HEK293 (cell line): ENCODE measurements at regions not wholly inside any gene's neighbourhood (a gene's known extent, or its start where the extent isn't known, plus 50 kb on each side); places are given as distances from the start of the nearest gene placed in this dataset.

ENCODE experiments used
- GLI4 ChIP-seq: fragments of 450-650 bp; formaldehyde crosslinking; IDR thresholded peaks from 2 replicates; pipeline ENCODE4 v1.5.1; 2016; ENCODE audit warnings: missing biosample characterization, missing genetic modification characterization
- TCF7L2 ChIP-seq: IDR thresholded peaks from 2 replicates; pipeline ENCODE4 v1.6.1; 2011; ENCODE audit warnings: low read depth, mild to moderate bottlenecking, inconsistent platforms, low read length, moderate library complexity, borderline replicate concordance
- ZNF133 ChIP-seq: fragments of 450-650 bp; formaldehyde crosslinking; IDR thresholded peaks from 2 replicates; pipeline ENCODE4 v1.5.1; 2016; ENCODE audit warnings: missing biosample characterization, missing genetic modification characterization
- TF ChIP-seq, protein P1 (sequence below): fragments of 450-650 bp; formaldehyde crosslinking; IDR thresholded peaks from 2 replicates; pipeline ENCODE4 v1.5.1; 2016; ENCODE audit warnings: missing biosample characterization, missing genetic modification characterization
- TF ChIP-seq, protein P2 (sequence below): fragments of 450-650 bp; formaldehyde crosslinking; IDR thresholded peaks from 2 replicates; pipeline ENCODE4 v1.5.1; 2016; ENCODE audit warnings: missing biosample characterization, missing genetic modification characterization

DNA sequence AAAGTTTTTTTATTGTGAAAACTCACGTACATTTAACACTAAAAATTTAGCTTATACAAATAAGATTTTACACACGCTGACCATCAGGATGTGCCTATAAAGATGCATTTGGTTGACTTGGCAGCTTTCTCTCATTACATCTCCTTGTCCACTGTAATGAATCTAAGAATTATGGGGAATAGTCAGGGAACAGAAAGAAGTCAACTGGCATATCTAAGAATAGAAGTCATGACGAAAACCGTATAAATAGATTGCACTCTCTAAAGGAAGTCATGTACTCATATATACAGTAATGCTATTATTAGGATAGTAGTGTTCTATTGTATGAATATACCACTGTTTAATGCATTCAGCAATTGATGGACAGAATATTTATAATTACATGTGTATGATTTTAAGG, 575.8 kb upstream of the B3GALT2 start:
- TF ChIP-seq, protein P1, sequence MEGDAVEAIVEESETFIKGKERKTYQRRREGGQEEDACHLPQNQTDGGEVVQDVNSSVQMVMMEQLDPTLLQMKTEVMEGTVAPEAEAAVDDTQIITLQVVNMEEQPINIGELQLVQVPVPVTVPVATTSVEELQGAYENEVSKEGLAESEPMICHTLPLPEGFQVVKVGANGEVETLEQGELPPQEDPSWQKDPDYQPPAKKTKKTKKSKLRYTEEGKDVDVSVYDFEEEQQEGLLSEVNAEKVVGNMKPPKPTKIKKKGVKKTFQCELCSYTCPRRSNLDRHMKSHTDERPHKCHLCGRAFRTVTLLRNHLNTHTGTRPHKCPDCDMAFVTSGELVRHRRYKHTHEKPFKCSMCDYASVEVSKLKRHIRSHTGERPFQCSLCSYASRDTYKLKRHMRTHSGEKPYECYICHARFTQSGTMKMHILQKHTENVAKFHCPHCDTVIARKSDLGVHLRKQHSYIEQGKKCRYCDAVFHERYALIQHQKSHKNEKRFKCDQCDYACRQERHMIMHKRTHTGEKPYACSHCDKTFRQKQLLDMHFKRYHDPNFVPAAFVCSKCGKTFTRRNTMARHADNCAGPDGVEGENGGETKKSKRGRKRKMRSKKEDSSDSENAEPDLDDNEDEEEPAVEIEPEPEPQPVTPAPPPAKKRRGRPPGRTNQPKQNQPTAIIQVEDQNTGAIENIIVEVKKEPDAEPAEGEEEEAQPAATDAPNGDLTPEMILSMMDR: no peak
- no peak for TF ChIP-seq GLI4 (tag by site-specific recombination)
- no peak for TF ChIP-seq TCF7L2
- TF ChIP-seq, protein P2, sequence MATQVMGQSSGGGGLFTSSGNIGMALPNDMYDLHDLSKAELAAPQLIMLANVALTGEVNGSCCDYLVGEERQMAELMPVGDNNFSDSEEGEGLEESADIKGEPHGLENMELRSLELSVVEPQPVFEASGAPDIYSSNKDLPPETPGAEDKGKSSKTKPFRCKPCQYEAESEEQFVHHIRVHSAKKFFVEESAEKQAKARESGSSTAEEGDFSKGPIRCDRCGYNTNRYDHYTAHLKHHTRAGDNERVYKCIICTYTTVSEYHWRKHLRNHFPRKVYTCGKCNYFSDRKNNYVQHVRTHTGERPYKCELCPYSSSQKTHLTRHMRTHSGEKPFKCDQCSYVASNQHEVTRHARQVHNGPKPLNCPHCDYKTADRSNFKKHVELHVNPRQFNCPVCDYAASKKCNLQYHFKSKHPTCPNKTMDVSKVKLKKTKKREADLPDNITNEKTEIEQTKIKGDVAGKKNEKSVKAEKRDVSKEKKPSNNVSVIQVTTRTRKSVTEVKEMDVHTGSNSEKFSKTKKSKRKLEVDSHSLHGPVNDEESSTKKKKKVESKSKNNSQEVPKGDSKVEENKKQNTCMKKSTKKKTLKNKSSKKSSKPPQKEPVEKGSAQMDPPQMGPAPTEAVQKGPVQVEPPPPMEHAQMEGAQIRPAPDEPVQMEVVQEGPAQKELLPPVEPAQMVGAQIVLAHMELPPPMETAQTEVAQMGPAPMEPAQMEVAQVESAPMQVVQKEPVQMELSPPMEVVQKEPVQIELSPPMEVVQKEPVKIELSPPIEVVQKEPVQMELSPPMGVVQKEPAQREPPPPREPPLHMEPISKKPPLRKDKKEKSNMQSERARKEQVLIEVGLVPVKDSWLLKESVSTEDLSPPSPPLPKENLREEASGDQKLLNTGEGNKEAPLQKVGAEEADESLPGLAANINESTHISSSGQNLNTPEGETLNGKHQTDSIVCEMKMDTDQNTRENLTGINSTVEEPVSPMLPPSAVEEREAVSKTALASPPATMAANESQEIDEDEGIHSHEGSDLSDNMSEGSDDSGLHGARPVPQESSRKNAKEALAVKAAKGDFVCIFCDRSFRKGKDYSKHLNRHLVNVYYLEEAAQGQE: no peak
- no peak for TF ChIP-seq ZNF133
